Neuronal stem cell (in vitro differentiated cells): ENCODE measurements at regions not wholly inside any gene's neighbourhood (a gene's known extent, or its start where the extent isn't known, plus 50 kb on each side); places are given as distances from the start of the nearest gene placed in this dataset.

ENCODE experiments used
- DNase-seq: peaks from one replicate; pipeline ENCODE4 v3.0.0-alpha.2; 2013; ENCODE audit warnings: low spot score
- H2AFZ ChIP-seq: one replicate; pipeline ENCODE4 v1.6.1; 2013; ENCODE audit warnings: mild to moderate bottlenecking, low read length, inconsistent platforms
- H2AK5ac ChIP-seq: 2 replicates; pipeline ENCODE4 v1.6.1; 2013; ENCODE audit warnings: low read depth, mild to moderate bottlenecking, inconsistent platforms, low read length, moderate library complexity, mixed read lengths
- H2BK120ac ChIP-seq: 2 replicates; pipeline ENCODE4 v1.6.1; 2013; ENCODE audit warnings: low read depth, mild to moderate bottlenecking, inconsistent platforms, low read length, moderate library complexity, mixed read lengths
- H2BK12ac ChIP-seq: one replicate; pipeline ENCODE4 v1.6.1; 2013; ENCODE audit warnings: low read length, inconsistent platforms
- H2BK15ac ChIP-seq: 2 replicates; pipeline ENCODE4 v1.6.1; 2013; ENCODE audit warnings: mild to moderate bottlenecking, low read length, inconsistent platforms, mixed read lengths
- H2BK5ac ChIP-seq: one replicate; pipeline ENCODE4 v1.6.1; 2013; ENCODE audit warnings: inconsistent platforms, mild to moderate bottlenecking, low read length, moderate library complexity
- H3K14ac ChIP-seq: one replicate; pipeline ENCODE4 v1.6.1; 2013; ENCODE audit warnings: low read length, inconsistent platforms
- H3K18ac ChIP-seq: 2 replicates; pipeline ENCODE4 v1.6.1; 2013; ENCODE audit warnings: low read length, inconsistent platforms
- H3K23ac ChIP-seq: 2 replicates; pipeline ENCODE4 v1.6.1; 2013; ENCODE audit warnings: low read depth, mild to moderate bottlenecking, mixed read lengths, low read length, inconsistent platforms; ENCODE audit not compliant: poor library complexity
- H3K27ac ChIP-seq: replicated peaks from 3 replicates; pipeline ENCODE4 v1.5.1; 2013; ENCODE audit warnings: low read length, inconsistent platforms
- H3K27me3 ChIP-seq, 3 experiments: 2 replicates each; pipeline ENCODE4 v1.6.1; 2013; ENCODE audit warnings: low read length in 3 of 3, mild to moderate bottlenecking in 2 of 3, inconsistent platforms in 1 of 3, low read depth in 1 of 3, mixed read lengths in 1 of 3, moderate library complexity in 1 of 3; ENCODE audit not compliant: control insufficient read depth in 3 of 3, insufficient read depth in 3 of 3
- H3K36me3 ChIP-seq, 2 donors: replicated peaks in 1 of 2; 2 replicates each; pipeline ENCODE4 v1.6.1; 2013; ENCODE audit warnings: low read length in 2 of 2; ENCODE audit not compliant: control insufficient read depth in 2 of 2, insufficient read depth in 2 of 2
- H3K4ac ChIP-seq: 2 replicates; pipeline ENCODE4 v1.6.1; 2013; ENCODE audit warnings: inconsistent platforms, mild to moderate bottlenecking, low read length, moderate library complexity
- H3K4me1 ChIP-seq, 2 donors: 1 replicate in 1 of 2; 2 replicates in 1 of 2; pipeline ENCODE4 v1.6.1; 2013; ENCODE audit warnings: low read length in 2 of 2, low read depth in 1 of 2; ENCODE audit not compliant: control insufficient read depth in 2 of 2, insufficient read depth in 1 of 2
- H3K4me2 ChIP-seq: one replicate; pipeline ENCODE4 v1.6.1; 2013; ENCODE audit warnings: mild to moderate bottlenecking, low read length, inconsistent platforms; ENCODE audit not compliant: insufficient read depth, poor library complexity, severe bottlenecking
- H3K4me3 ChIP-seq, 2 donors: 2 replicates each; pipeline ENCODE4 v1.5.1; 2013; ENCODE audit warnings: low read length in 2 of 2, mild to moderate bottlenecking in 2 of 2, inconsistent platforms in 1 of 2, moderate library complexity in 1 of 2
- H3K79me1 ChIP-seq: one replicate; pipeline ENCODE4 v1.6.1; 2013; ENCODE audit warnings: low read depth, mild to moderate bottlenecking, inconsistent platforms, low read length, moderate library complexity
- H3K9ac ChIP-seq: one replicate; pipeline ENCODE4 v1.6.1; 2013; ENCODE audit warnings: mild to moderate bottlenecking, low read depth, low read length, inconsistent platforms; ENCODE audit not compliant: poor library complexity
- H3K9me3 ChIP-seq, 2 donors: replicated peaks in 1 of 2; 2 replicates each; pipeline versions ENCODE3 to v1.6.1; 2013; ENCODE audit warnings: low read length in 2 of 2, mild to moderate bottlenecking in 2 of 2, inconsistent platforms in 1 of 2, low read depth in 1 of 2, mixed read lengths in 1 of 2, moderate library complexity in 1 of 2; ENCODE audit not compliant: control insufficient read depth in 2 of 2, insufficient read depth in 1 of 2
- H4K8ac ChIP-seq: one replicate; pipeline ENCODE4 v1.6.1; 2013; ENCODE audit warnings: low read depth, mild to moderate bottlenecking, inconsistent platforms, low read length, moderate library complexity
- H4K91ac ChIP-seq: one replicate; pipeline ENCODE4 v1.6.1; 2013; ENCODE audit warnings: low read length, low read depth, mild to moderate bottlenecking, inconsistent platforms; ENCODE audit not compliant: poor library complexity
- WGBS, 2 donors: extraction: QIAGEN DNeasy Blood & Tissue Kit; methylation state at CpG; one replicate each; pipeline ENCODE4 v1.1.7; 2013; ENCODE audit warnings: missing lambda C conversion rate in 2 of 2, mixed read lengths in 1 of 2; ENCODE audit not compliant: insufficient read length in 2 of 2, insufficient replicate concordance in 1 of 2; ENCODE audit errors: extremely low coverage in 2 of 2; 5-methylcytosine and 5-hydroxymethylcytosine counted together

DNA sequence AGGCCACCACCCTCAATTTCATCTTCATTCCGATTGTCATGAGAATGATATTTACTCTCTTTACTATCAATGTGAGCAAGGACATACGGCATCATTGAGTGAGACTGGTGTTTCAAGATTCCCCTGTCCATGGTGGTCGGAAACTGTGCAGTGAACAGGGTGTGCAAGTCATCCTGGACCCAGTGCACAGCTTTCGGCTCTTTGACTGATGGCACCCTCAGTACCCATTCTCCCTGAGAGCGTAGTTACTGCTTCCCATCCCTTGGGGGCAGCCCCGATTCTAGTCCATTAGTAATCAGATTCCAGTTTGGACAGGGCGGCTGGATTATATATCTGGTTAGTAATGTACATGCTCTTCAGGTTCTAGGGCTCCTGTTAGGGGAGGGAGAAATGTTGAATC lies 61.7 kb upstream of the SUB1 start:
- Histone ChIP-seq H3K36me3 (no peaks in the 10 kb centered on the region), H3K27me3 (no peaks in the 10 kb centered on the region), H3K4ac (no peak overlapping the region), H4K8ac (no peak overlapping the region), H3K9ac (no peak overlapping the region), H3K14ac (no peak overlapping the region), H3K4me1 (peaks cover 0 to 3% of the 10 kb centered on the region in 2 donors), H2AFZ (no peak overlapping the region), H2BK5ac (no peak overlapping the region), H3K79me1 (no peaks in the 10 kb centered on the region), H2BK120ac (no peak overlapping the region), H3K4me2 (no peak overlapping the region), H3K9me3 (no peaks in the 10 kb centered on the region), H3K27ac (no peak overlapping the region), H2BK12ac (no peak overlapping the region), H4K91ac (no peak overlapping the region), H2AK5ac (no peak overlapping the region), H3K4me3 (no peak overlapping the region), H3K18ac (no peak overlapping the region), H3K23ac (no peak overlapping the region), H2BK15ac (no peak overlapping the region)
- no CpG with 5 or more reads among the region's 7 CpGs for WGBS, 2 donors
- DNase-seq: no peak

DNA sequence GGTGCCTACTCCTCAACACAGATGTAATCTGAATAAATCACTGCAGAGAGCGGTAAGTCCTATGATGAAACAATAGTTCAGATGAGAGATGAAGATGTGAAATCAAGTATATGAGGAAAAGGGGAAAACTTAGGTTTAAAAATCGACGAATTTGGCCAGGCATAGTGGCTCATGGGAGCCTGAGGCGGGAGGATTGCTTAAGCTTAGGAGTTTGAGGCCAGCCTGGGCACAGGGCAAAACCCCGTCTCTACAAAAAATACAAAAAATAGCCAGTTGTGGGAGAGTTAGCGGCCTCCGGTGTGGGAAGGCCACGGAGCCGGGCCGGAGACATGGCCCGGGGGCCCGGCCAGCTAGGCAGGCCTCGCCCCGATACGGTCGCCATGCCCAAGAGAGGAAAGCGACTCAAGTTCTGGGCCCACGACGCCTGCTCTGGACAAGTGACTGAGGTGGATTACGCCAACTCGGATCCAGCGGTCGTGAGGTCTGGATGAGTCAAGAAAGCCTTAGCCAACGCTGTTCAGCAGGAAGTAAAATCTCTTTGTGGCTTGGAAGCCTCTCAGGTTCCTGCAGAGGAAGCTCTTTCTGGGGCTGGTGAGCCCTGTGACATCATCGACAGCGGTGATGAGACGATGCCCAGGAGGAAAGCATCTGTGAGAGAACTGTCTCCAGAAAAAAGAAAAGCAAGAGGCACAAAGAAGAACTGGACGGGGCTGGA lies 62.8 kb upstream of the SUB1 start:
- H3K27me3 ChIP-seq: no peaks in the 10 kb centered on the region
- peaks cover 0 to 3% of the 10 kb centered on the region in 2 donors for H3K4me1 ChIP-seq
- no peak overlapping the region for H3K14ac ChIP-seq
- H3K27ac ChIP-seq: no peak overlapping the region
- no peak for DNase-seq
- H3K23ac ChIP-seq: no peak overlapping the region
- H3K4me3 ChIP-seq: no peak overlapping the region
- no peaks in the 10 kb centered on the region for H3K79me1 ChIP-seq
- H3K9ac ChIP-seq: no peak overlapping the region
- WGBS, 2 donors: no CpG with 5 or more reads among the region's 28 CpGs
- no peak overlapping the region for H3K4ac ChIP-seq
- no peak overlapping the region for H4K8ac ChIP-seq
- H3K4me2 ChIP-seq: no peak overlapping the region
- no peak overlapping the region for H2BK120ac ChIP-seq
- no peak overlapping the region for H2AFZ ChIP-seq
- H3K9me3 ChIP-seq: no peaks in the 10 kb centered on the region
- no peak overlapping the region for H2BK15ac ChIP-seq
- H4K91ac ChIP-seq: no peak overlapping the region
- H2BK5ac ChIP-seq: no peak overlapping the region
- no peaks in the 10 kb centered on the region for H3K36me3 ChIP-seq
- no peak overlapping the region for H2BK12ac ChIP-seq
- H3K18ac ChIP-seq: no peak overlapping the region
- H2AK5ac ChIP-seq: no peak overlapping the region

DNA sequence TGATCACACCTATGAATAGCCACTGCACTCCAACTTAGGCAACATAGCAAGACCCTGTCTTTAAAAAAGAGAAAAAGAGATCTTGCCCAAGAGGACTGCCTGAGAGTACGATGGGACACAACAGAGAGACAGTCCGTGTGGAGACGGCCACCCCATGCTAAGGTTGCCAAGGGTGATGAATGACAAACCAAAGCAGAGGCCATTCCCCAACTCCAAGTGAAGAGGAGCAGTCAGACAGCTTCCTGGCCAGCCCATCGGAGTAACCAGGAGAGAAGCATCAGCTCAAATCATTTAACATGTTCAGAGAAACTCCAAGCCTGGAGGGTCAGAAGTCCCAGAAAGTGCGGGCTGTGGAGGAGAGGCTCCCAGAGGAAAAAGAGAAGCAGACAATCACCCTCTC lies 63.9 kb upstream of the SUB1 start:
- Histone ChIP-seq H2AFZ (no peak overlapping the region), H3K4me1 (peaks cover 0 to 3% of the 10 kb centered on the region in 2 donors)
- no CpG with 5 or more reads among the region's 5 CpGs for WGBS, 2 donors

DNA sequence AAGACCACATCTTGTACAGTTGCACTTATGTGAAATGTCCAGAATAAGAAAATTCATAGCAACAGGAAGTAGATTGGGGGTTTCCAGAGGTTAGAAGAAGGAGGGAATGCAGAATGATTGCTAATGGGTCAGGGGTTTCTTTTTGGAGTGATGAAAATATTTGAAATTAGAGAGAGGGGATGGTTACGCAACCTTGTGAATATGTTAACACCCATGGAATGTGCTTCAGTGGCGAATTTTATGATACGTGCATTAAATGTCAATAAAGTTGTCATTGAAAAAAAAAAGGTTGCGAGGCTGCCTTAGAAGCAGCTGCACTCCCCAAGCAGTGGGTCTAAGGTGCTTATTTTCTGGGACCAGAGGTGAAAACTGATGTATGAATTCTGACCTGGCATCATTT lies 64.4 kb upstream of the SUB1 start:
- Histone ChIP-seq H3K36me3 (no peaks in the 10 kb centered on the region), H3K9ac (no peak overlapping the region), H2AFZ (no peak overlapping the region), H3K27ac (no peak overlapping the region), H3K14ac (no peak overlapping the region), H3K4me2 (no peak overlapping the region), H2AK5ac (no peak overlapping the region), H3K4me1 (peaks cover 0 to 3% of the 10 kb centered on the region in 2 donors), H2BK120ac (no peak overlapping the region), H3K23ac (no peak overlapping the region), H2BK12ac (no peak overlapping the region), H3K27me3 (no peaks in the 10 kb centered on the region), H3K9me3 (peaks cover 0 to 3% of the 10 kb centered on the region in 2 donors), H3K79me1 (no peaks in the 10 kb centered on the region), H4K91ac (no peak overlapping the region), H3K4ac (no peak overlapping the region), H3K4me3 (no peak overlapping the region), H4K8ac (no peak overlapping the region), H2BK5ac (no peak overlapping the region), H2BK15ac (no peak overlapping the region), H3K18ac (no peak overlapping the region)
- no CpG with 5 or more reads among the region's 4 CpGs for WGBS, 2 donors
- DNase-seq: no peak

More for the DNA sequence above, 63.9 kb upstream of the SUB1 start:
- Histone ChIP-seq H2BK5ac (no peak overlapping the region), H4K8ac (no peak overlapping the region), H2AK5ac (no peak overlapping the region), H3K4me2 (no peak overlapping the region), H3K27me3 (no peaks in the 10 kb centered on the region), H2BK15ac (no peak overlapping the region), H3K36me3 (no peaks in the 10 kb centered on the region), H2BK12ac (no peak overlapping the region), H3K79me1 (no peaks in the 10 kb centered on the region), H3K14ac (no peak overlapping the region), H3K27ac (no peak overlapping the region), H2BK120ac (no peak overlapping the region), H3K18ac (no peak overlapping the region), H4K91ac (no peak overlapping the region), H3K4ac (no peak overlapping the region), H3K23ac (no peak overlapping the region), H3K4me3 (no peak overlapping the region), H3K9me3 (peaks cover 0 to 3% of the 10 kb centered on the region in 2 donors), H3K9ac (no peak overlapping the region)
- no peak for DNase-seq
